OCI-LY7 (cell line): ENCODE measurements at regions not wholly inside any gene's neighbourhood (a gene's known extent, or its start where the extent isn't known, plus 50 kb on each side); places are given as distances from the start of the nearest gene placed in this dataset.

ENCODE experiments used
- EZH2phosphoT487 ChIP-seq: fragments of 200-600 bp; sonication (generic); IDR thresholded peaks from 2 replicates; pipeline ENCODE4 v1.6.1; 2018; ENCODE audit warnings: low read depth, borderline replicate concordance, mild to moderate bottlenecking, mixed run types, antibody characterized with exemption, low read length, moderate library complexity, mixed read lengths
- TF ChIP-seq, protein P1 (sequence below): fragments of 200-600 bp; sonication (generic); conservative IDR thresholded peaks from 2 replicates; pipeline ENCODE4 v1.5.1; 2014; ENCODE audit warnings: mild to moderate bottlenecking, antibody characterized with exemption, low read length, moderate library complexity, mixed read lengths

DNA sequence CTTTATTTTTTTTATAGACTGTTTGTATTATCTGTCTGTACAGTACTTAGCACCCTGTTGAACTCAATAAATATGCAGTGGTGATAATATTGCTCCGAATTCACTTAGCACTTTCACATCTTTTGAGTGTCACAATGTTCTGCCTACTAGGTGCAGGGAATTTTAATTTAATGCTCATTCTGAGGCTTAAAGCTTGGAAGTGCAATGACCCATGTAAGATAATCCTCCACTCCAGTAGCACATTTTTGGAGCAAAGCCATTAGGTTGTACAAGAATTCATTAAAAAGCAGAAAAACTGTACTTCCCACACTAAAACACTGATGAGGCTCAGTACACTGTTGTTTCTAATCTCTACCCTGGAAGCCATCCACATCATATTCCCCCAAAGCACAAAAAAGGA is 255.3 kb upstream of the MTNR1B start:
- TF ChIP-seq, protein P1, sequence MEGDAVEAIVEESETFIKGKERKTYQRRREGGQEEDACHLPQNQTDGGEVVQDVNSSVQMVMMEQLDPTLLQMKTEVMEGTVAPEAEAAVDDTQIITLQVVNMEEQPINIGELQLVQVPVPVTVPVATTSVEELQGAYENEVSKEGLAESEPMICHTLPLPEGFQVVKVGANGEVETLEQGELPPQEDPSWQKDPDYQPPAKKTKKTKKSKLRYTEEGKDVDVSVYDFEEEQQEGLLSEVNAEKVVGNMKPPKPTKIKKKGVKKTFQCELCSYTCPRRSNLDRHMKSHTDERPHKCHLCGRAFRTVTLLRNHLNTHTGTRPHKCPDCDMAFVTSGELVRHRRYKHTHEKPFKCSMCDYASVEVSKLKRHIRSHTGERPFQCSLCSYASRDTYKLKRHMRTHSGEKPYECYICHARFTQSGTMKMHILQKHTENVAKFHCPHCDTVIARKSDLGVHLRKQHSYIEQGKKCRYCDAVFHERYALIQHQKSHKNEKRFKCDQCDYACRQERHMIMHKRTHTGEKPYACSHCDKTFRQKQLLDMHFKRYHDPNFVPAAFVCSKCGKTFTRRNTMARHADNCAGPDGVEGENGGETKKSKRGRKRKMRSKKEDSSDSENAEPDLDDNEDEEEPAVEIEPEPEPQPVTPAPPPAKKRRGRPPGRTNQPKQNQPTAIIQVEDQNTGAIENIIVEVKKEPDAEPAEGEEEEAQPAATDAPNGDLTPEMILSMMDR = no peak
- TF ChIP-seq EZH2phosphoT487 = no peak
